Immature natural killer cell (primary cell): ENCODE measurements at regions not wholly inside any gene's neighbourhood (a gene's known extent, or its start where the extent isn't known, plus 50 kb on each side); places are given as distances from the start of the nearest gene placed in this dataset.

Experiments used
- DNase-seq, 3 donors: peaks; one replicate each; pipeline ENCODE4 v3.0.0; 2022; ENCODE audit warnings: mixed read lengths in 1 of 3
- H3K27ac Mint-ChIP-seq, 6 donors: one replicate each; pipeline ENCODE4 v1.8.0; 2020; ENCODE audit warnings: mixed read lengths in 6 of 6, mild to moderate bottlenecking in 5 of 6, inconsistent platforms in 4 of 6, moderate library complexity in 3 of 6
- H3K27me3 Mint-ChIP-seq, 3 donors: one replicate each; pipeline ENCODE4 v1.8.0; 2020 to 2021; ENCODE audit warnings: low read depth in 3 of 3, mild to moderate bottlenecking in 3 of 3, mixed read lengths in 3 of 3, moderate library complexity in 3 of 3, inconsistent platforms in 1 of 3
- H3K36me3 Mint-ChIP-seq, 3 donors: one replicate each; pipeline ENCODE4 v1.8.0; 2020; ENCODE audit warnings: mixed read lengths in 3 of 3, inconsistent platforms in 2 of 3, mild to moderate bottlenecking in 2 of 3
- H3K4me1 Mint-ChIP-seq, 2 donors: one replicate each; pipeline ENCODE4 v1.8.0; 2020; ENCODE audit warnings: inconsistent platforms in 2 of 2, mild to moderate bottlenecking in 2 of 2, mixed read lengths in 2 of 2, moderate library complexity in 1 of 2
- H3K4me3 Mint-ChIP-seq, 5 donors: one replicate each; pipeline ENCODE4 v1.8.0; 2020; ENCODE audit warnings: mild to moderate bottlenecking in 5 of 5, mixed read lengths in 5 of 5, inconsistent platforms in 3 of 5, moderate library complexity in 3 of 5
- H3K9me3 Mint-ChIP-seq, 6 donors: one replicate each; pipeline ENCODE4 v1.8.0; 2020; ENCODE audit warnings: mild to moderate bottlenecking in 6 of 6, mixed read lengths in 6 of 6, inconsistent platforms in 4 of 6, moderate library complexity in 3 of 6

DNA sequence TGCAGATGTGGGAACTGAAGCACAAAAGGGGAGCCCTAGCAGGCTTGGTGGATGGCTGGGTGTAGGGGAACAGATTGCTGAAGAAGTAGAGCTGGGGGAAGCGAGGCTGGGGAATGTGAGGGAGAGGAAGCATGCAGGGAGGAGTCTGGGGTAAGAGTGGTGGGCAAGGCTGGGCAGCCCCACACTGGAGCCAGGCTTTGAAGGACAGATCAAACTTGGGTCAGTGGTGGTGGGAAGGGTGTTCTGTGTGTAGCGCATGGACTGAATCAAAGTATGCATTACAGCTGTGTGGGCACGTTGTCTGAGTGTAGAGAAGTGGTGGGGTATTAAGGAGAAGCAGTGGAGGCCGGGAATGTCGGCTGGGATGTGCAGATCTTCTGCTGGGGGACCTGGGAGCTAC, 116.0 kb downstream of the CYLD start:
- H3K27me3 Mint-ChIP-seq, result peaks cover 3 to 10% (median 7%) of the 10 kb centered on the region in 3 donors
- H3K27ac Mint-ChIP-seq, result no peak overlapping the region
- H3K4me1 Mint-ChIP-seq, result no peaks in the 10 kb centered on the region
- no peak overlapping the region for H3K4me3 Mint-ChIP-seq
- H3K36me3 Mint-ChIP-seq, result no peaks in the 10 kb centered on the region
- no peak for DNase-seq
- peaks cover 0 to 2% (median 0%) of the 10 kb centered on the region in 6 donors for H3K9me3 Mint-ChIP-seq

DNA sequence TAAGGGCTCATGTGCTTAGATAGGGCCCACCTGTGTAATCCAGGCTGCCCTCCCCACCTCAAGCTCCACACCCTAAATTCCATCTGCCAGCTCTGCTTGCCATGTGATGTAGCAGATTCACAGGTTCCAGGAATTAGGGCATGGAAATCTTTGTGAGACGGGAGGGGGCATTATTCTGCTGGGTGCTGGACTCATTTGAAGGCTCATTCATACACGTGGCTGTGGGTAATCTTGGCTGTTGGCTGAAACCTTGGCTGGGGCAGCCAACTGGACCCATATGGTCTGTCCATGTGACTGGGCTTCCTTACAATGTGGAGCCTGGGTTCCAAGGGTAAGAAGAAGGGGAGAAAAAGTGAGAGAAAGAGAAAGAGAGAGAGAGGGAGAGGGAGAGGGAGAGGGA, 115.1 kb downstream of the CYLD start:
- Mint-ChIP-seq H3K4me3 (no peak overlapping the region), H3K36me3 (no peaks in the 10 kb centered on the region), H3K27ac (no peak overlapping the region), H3K27me3 (peaks cover 3 to 6% (median 6%) of the 10 kb centered on the region in 3 donors), H3K4me1 (no peaks in the 10 kb centered on the region), H3K9me3 (peaks cover 0 to 2% (median 0%) of the 10 kb centered on the region in 6 donors)
- DNase-seq, result no peak

DNA sequence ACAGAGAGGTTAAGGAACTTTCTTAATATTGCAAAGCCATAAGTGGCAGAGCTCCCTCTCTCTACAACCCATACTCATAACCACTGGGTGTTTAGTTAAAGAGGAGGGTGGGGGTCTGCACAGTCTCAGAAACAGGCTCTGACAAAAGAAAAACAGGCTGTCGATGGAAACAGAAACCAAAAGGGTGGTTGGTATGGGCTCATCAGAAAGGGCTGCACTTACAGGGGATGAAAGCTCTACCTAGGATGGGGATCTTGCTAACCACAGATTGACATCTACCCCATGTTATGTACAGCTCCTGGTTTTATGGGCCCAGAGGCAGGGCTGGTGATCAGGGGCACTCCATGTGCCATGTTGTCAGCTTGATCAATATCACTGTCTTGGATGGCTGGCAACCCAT, 111.4 kb downstream of the CYLD start:
- Mint-ChIP-seq H3K4me3 (no peak overlapping the region), H3K4me1 (no peaks in the 10 kb centered on the region), H3K27me3 (peaks cover 2 to 9% (median 6%) of the 10 kb centered on the region in 3 donors), H3K27ac (no peak overlapping the region), H3K9me3 (no peaks in the 10 kb centered on the region), H3K36me3 (no peaks in the 10 kb centered on the region)
- no peak for DNase-seq
